OCI-LY7 (cell line): ENCODE measurements at regions not wholly inside any gene's neighbourhood (a gene's known extent, or its start where the extent isn't known, plus 50 kb on each side); places are given as distances from the start of the nearest gene placed in this dataset.

ENCODE experiments used
- BruUV-seq: library from RNA; stranded (reverse); fragments of 400-500 nt; replicated peaks from 2 replicates; lab custom pipeline; 2021; lab: Mats Ljungman, UMichigan
- CTCF ChIA-PET: fragments of 300-600 bp; sonication (Branson Sonifier 250); formaldehyde crosslinking; loops from one replicate; lab custom pipeline; 2022; ENCODE audit warnings: antibody characterized with exemption; ENCODE audit not compliant: unreplicated experiment; lab: Charles Lee
- POLR2A ChIA-PET: fragments of 300-600 bp; sonication (Branson Sonifier 250); formaldehyde crosslinking; loops from one replicate; lab custom pipeline; 2022; ENCODE audit warnings: antibody characterized with exemption; lab: Charles Lee
- DNase-seq: peaks from one replicate; pipeline ENCODE4 v3.0.0-alpha.2; 2015; ENCODE audit warnings: low spot score
- H2AFZ ChIP-seq: fragments of 200-600 bp; sonication (generic), shearing (Covaris generic); 2 replicates; pipeline ENCODE4 v1.6.1; 2014; ENCODE audit warnings: mild to moderate bottlenecking, antibody characterized with exemption, low read length, moderate library complexity
- H3K27ac ChIP-seq: fragments of 200-600 bp; sonication (generic); 2 replicates; pipeline ENCODE4 v1.5.1; 2014; ENCODE audit warnings: mixed run types, low read depth, mild to moderate bottlenecking, moderate library complexity, low read length, inconsistent platforms; ENCODE audit not compliant: poor library complexity, severe bottlenecking
- H3K36me3 ChIP-seq: fragments of 200-600 bp; sonication (generic); 2 replicates; pipeline ENCODE4 v1.6.1; 2014; ENCODE audit warnings: mild to moderate bottlenecking, antibody characterized with exemption, low read length, moderate library complexity, mixed read lengths; ENCODE audit not compliant: insufficient read depth
- H3K4me1 ChIP-seq: fragments of 200-600 bp; sonication (generic); 2 replicates; pipeline ENCODE4 v1.5.1; 2014; ENCODE audit warnings: mild to moderate bottlenecking, low read length; ENCODE audit not compliant: insufficient read depth, poor library complexity, severe bottlenecking
- H3K4me2 ChIP-seq: fragments of 200-600 bp; sonication (generic); 2 replicates; pipeline ENCODE4 v1.6.1; 2014; ENCODE audit warnings: mild to moderate bottlenecking, low read length
- H3K4me3 ChIP-seq: fragments of 200-600 bp; sonication (generic); 2 replicates; pipeline ENCODE4 v1.5.1; 2014; ENCODE audit warnings: mild to moderate bottlenecking, low read depth, low read length; ENCODE audit not compliant: poor library complexity, severe bottlenecking
- H3K79me2 ChIP-seq: fragments of 200-600 bp; sonication (generic); 2 replicates; pipeline ENCODE4 v1.6.1; 2016; ENCODE audit warnings: low read depth, mild to moderate bottlenecking, low read length, moderate library complexity, mixed read lengths; ENCODE audit not compliant: insufficient read depth
- H3K9me2 ChIP-seq: fragments of 200-600 bp; sonication (generic); 2 replicates; pipeline ENCODE4 v1.6.1; 2016; ENCODE audit warnings: mild to moderate bottlenecking, low read length, mixed read lengths; ENCODE audit not compliant: insufficient read depth
- H3K9me3 ChIP-seq: fragments of 200-600 bp; sonication (generic); 2 replicates; pipeline ENCODE4 v1.6.1; 2014; ENCODE audit warnings: mild to moderate bottlenecking, mixed run types, low read length, mixed read lengths
- H4K20me1 ChIP-seq: fragments of 200-600 bp; sonication (generic); 2 replicates; pipeline ENCODE4 v1.6.1; 2014; ENCODE audit warnings: mild to moderate bottlenecking, antibody characterized with exemption, low read length, moderate library complexity, mixed read lengths; ENCODE audit not compliant: insufficient read depth
- CTCF ChIP-seq: fragments of 200-600 bp; sonication (generic); conservative IDR thresholded peaks from 2 replicates; pipeline ENCODE4 v1.5.1; 2014; ENCODE audit warnings: mild to moderate bottlenecking, antibody characterized with exemption, low read length, moderate library complexity, mixed read lengths
- EZH2phosphoT487 ChIP-seq: fragments of 200-600 bp; sonication (generic); IDR thresholded peaks from 2 replicates; pipeline ENCODE4 v1.6.1; 2018; ENCODE audit warnings: low read depth, borderline replicate concordance, mild to moderate bottlenecking, mixed run types, antibody characterized with exemption, low read length, moderate library complexity, mixed read lengths
- intact Hi-C: fragments of 100-400 bp; cut with micrococcal nuclease; formaldehyde crosslinking; loops from one replicate; pipeline ENCODE4 v1.10.0; 2022; ENCODE audit not compliant: unreplicated experiment

DNA sequence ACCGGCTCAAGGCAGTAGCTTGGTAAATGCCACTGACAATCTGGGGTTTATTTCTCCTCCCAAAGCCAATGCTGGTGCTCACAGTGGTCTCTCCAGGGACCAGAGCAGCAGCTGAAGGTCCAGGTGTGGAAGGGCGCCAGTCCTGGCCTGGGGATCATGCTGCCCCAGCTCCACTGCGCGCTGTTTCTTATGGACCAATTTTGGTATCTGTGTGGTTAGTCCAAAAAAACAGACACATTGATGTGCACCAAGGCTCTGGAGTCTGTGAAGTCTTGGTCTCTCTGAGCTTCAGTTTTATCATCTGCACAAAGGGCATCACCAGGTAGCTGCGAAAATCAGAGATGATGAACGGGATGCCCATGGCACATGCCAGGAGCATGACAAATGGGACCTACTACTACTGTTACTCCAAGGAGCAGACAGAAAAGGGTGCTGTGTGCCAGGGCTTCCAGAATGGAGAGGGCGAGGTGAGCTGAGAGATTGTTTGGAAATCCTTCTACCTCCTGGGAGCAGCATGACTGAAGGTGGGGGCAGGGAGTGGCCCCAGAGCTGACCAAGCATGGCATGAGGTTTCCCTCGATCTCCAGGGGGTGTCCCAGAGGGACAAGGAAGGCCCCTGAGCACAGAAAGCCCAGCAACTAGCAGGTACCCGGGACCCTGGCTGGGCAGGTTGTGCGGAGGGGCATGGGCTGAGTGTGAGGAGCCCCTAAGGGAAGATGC is 134.3 kb upstream of the PRR20G start:
- TF ChIP-seq EZH2phosphoT487: no peak
- Histone ChIP-seq H3K4me1 (no peaks in the 10 kb centered on the region), H3K4me2 (no peak overlapping the region), H3K9me2 (no peaks in the 10 kb centered on the region), H3K36me3 (no peaks in the 10 kb centered on the region), H3K4me3 (no peak overlapping the region), H3K27ac (no peak overlapping the region), H4K20me1 (no peaks in the 10 kb centered on the region), H2AFZ (no peak overlapping the region), H3K79me2 (no peaks in the 10 kb centered on the region), H3K9me3 (no peaks in the 10 kb centered on the region)
- CTCF ChIA-PET: no interaction called here
- POLR2A ChIA-PET: no interaction called here
- intact Hi-C loops: no loop called here
- no TSS peak for BruUV-seq
- no peak for DNase-seq

DNA sequence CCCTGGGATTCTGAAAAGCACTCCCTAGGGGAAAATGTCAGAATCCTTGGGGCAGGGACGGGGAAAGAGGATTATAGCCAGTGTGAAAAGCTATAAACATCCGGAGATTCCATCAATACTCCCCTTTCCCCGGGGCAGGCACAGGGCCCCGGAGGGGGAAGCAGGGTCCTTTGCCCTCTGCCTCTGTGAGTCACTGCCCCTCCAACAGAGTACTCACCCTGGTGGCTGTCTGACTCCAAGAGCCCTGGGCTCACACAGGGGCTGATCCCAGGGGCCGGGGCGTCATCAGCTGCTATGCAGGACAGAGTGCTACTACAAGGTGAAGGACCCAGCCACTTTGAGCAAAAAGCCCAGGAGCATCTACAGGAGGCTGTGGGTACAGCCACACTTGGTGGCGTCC is 133.0 kb upstream of the PRR20G start:
- Histone ChIP-seq H3K4me3 (no peak overlapping the region), H3K9me3 (no peaks in the 10 kb centered on the region), H3K4me2 (no peak overlapping the region), H3K4me1 (no peaks in the 10 kb centered on the region), H2AFZ (no peak overlapping the region), H3K79me2 (no peaks in the 10 kb centered on the region), H3K36me3 (no peaks in the 10 kb centered on the region), H4K20me1 (no peaks in the 10 kb centered on the region), H3K9me2 (no peaks in the 10 kb centered on the region), H3K27ac (no peak overlapping the region)
- ChIA-PET CTCF (no interaction called here), POLR2A (interaction anchor here (0.5 kb wide), 1 partner anchor 578 kb away, joined by 3 read pairs; no protein-coding TSS in a partner anchor)
- DNase-seq: no peak
- no TSS peak for BruUV-seq
- no peak for TF ChIP-seq EZH2phosphoT487
- no peak for TF ChIP-seq CTCF
- intact Hi-C loops: no loop called here

DNA sequence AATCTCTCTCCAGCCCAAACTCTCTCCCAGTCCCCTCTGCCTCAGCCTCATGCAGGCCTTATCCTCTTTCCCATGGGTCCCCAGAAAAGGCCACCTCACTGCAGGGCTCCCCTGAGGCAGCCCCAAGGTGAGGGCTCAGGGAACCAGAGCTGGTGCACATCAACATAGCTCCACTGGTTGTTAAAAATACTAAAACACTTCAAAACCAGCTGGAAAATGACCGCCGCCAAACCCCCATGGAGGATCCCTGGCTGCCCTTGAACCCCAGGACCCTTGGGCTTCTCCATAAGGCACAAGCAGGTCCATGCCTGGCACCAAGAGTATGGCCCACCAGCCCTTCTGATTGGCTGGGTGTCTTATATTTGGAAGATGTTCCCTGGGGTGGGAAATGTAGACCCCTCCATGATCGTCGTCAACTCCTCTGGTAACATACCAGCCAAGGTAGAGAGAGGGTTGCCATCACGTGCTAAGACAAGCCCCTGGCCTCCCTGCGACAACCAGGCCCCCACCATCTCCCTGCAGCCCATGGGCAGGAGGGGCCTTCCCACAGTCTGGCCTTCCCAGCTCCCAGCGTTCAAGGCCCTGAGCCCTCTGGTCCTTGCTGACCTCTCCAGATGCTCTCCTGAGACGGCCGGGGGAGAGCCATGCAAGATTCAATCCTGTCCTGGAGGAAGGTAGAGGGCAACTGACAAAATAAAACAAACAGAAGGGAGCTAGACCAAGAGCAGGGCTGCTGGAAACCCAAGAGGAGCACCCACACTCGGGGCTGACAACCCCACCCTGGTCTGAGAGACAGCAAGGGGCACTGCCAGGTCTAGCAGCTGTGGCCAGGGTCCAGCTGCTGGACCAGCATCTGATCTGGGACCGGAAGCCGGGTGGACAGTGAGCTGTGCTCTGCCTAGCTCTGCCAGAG is 132.1 kb upstream of the PRR20G start:
- H3K4me2 ChIP-seq: no peak overlapping the region
- no peaks in the 10 kb centered on the region for H4K20me1 ChIP-seq
- H3K4me3 ChIP-seq: no peak overlapping the region
- H3K79me2 ChIP-seq: no peaks in the 10 kb centered on the region
- BruUV-seq: no TSS peak
- H3K9me2 ChIP-seq: no peaks in the 10 kb centered on the region
- no peak for DNase-seq
- ChIA-PET POLR2A (no interaction called here), CTCF (no interaction called here)
- intact Hi-C loops: no loop called here
- H3K4me1 ChIP-seq: no peaks in the 10 kb centered on the region
- H3K36me3 ChIP-seq: no peaks in the 10 kb centered on the region
- TF ChIP-seq EZH2phosphoT487 (no peak), CTCF (no peak)
- H3K27ac ChIP-seq: no peak overlapping the region
- no peaks in the 10 kb centered on the region for H3K9me3 ChIP-seq
- H2AFZ ChIP-seq: no peak overlapping the region
